HG02610 (cell line): ENCODE measurements at regions not wholly inside any gene's neighbourhood (a gene's known extent, or its start where the extent isn't known, plus 50 kb on each side); places are given as distances from the start of the nearest gene placed in this dataset.
"Not testable (repeated sequence)": the region's sequence is repeated elsewhere in the genome, so short reads cannot be mapped to it uniquely, and the experiment has no call there.

Experiments
- ATAC-seq: cut with Tn5 transposase; IDR thresholded peaks from one replicate; pipeline ENCODE4 v1.9.1; 2021; ENCODE audit warnings: mild to moderate bottlenecking, moderate library complexity; ENCODE audit not compliant: unreplicated experiment

DNA sequence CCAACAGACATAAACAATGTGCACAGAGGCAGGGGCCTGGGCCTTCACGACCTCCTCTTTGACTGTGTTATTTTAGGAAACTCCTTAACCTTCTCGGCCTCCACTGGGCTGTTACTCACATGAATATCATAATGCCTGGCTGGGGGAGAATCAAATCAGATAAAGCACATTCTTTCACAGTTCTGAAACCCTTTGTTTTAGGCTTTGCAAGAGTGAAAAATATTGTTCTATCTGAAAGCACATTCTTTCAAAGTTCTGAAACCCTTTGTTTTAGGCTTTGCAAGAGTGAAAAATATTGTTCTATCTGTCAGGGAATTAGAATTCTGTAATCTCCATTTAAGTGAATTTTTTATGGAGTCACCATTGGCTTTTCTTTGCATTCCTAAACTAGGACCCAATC lies 50.7 kb upstream of the SYNDIG1 start:
- no peak for ATAC-seq

DNA sequence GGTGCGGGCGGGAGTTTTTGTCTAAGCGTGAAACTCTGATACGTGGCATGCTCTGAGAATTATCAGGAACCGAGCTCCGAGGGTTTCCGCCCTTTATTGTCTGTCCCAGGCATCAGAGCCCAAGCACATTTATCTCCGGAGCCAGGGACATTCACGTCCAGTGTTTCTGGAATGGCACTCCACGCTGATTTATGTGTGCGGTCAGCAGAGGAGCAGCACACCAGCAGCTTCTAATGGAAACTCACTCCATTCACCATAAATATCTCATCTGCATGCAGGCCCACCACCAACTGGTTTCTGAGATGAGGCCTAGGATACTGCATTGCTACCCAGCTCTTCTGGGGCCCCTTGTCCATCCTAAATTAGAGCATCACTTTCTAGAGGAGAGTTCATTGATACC lies 51.9 kb upstream of the SYNDIG1 start:
- ATAC-seq, result no peak

DNA sequence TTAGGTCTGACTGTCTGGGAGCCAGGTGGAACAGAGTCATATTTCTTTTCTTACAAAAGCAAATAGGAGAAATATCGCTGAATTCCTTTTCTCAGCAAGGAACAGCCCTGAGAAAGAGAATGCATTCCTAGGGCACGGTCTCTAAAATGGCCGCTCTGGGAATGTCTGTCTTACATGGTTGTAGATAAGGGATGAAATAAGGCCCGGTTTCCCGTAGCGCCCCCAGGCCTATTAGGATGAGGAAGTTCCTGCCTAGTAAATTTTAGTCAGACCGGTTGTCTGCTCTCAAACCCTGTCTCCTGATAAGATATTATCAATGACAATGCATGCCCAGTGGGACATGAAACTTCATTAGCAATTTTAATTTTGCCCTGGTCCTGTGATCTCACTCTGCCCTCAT lies 54.0 kb upstream of the SYNDIG1 start:
- not testable (repeated sequence) for ATAC-seq

DNA sequence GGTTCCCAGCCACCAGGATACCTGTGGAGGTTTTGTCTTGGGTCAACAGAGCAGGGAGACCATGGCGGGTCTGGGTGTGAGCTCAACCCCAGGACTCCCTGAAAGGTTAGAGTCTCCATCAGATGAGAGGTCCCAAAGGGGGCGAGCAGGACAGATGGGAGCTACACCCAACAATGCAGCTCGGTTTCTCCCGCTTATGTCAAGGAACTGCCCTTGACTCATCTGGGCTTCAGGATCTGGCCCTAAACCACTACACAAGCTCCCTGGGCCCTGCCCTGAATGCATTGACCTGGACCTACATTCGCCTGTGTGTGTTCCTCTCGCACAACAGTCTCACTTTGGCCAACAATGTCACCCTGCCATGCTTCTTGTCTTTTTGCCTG lies 57.6 kb upstream of the SYNDIG1 start:
- ATAC-seq, result no peak

DNA sequence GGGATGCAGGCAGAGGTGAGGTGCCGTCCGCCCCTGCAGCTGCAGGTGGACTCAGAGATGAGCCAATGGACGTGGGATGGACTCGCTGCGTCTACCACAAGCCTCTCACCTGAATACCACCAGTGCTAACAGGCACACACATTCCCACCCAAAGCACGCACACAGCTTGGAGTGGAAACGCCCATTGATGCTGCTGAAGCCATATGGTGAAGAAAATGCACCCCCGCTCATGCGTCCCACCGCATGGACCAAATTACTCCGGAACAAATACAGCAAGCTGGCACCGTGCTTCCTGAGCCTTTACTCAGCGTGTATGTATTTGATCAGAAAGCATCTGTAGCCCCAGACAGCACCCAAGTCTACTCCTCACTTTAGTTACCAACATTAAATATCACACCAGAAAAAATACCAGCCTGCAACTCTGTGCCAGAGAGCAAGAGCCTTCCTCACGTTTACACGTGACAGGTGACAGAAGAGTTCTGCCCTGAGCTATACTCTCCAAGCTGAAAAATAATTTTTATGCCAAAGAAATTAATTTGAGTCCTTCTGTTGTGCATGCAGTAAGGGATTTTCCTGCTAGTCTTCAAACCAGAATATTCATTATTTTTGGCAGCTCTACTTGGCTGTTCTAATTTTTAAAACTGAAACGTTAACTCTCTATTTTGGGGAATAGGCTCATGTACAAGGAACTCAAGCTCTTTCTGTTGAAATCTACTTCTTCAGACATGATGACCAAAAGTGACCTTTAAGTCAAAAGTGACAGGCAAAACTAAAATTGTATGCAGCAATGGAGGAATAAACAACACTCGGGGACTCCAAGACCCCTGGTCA lies 58.2 kb upstream of the SYNDIG1 start:
- ATAC-seq, result no peak

DNA sequence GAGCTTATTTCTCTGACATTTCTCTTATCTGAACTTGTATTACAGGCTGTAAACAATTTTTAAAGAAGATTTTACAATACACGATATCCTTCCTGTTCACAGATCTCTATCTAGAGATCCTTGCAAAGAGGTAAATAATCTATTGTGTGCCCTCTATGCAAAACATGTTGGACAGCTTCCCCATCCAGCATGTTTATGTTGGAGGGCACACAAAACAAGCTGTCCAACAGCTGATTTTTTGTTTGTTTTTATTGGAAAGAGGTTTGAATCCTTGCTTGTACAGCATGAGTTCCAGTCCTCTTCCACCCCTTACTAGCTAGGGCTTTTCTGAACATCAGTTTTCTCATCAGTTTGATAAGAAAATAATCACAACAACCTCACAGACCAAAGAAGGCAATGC lies 62.3 kb upstream of the SYNDIG1 start:
- ATAC-seq, result no peak

DNA sequence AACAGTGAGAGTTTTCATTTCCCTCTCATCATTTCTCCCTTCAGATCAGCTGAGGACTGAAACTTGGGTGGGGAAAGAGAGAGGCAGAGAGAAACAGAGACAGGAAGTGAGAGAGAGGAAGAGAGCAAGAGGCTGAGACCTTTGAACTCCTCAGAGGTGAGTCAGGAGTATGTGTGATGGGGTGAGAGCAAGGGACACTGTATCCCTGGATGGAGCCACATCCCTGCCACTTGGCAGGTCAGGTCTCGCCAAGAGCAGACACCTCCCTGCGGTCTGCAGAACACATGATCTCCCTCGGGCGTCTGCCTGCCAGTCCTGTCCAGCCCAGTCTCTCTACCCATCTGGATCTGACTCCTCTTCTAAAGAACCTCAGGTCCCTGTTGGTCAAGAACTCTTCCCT lies 62.7 kb upstream of the SYNDIG1 start:
- ATAC-seq, result no peak

DNA sequence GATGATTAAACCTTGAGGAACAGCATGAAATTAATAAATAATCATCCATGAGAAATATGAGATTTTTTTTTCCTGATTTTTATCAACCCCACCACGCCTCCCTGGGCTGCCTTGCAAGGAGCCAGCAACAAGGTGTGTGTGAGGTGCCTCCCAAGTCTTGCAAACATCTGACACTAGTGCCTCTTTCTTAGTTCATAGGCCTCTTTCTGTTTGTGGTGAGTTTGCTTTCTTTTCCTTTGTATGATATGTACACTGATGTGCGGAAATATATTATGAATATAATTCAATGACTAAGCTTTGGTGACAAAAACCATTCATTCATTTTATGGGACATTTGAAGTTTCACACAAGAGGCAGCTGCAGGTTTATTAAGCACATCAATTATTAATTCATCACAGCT lies 63.2 kb upstream of the SYNDIG1 start:
- ATAC-seq, result no peak

DNA sequence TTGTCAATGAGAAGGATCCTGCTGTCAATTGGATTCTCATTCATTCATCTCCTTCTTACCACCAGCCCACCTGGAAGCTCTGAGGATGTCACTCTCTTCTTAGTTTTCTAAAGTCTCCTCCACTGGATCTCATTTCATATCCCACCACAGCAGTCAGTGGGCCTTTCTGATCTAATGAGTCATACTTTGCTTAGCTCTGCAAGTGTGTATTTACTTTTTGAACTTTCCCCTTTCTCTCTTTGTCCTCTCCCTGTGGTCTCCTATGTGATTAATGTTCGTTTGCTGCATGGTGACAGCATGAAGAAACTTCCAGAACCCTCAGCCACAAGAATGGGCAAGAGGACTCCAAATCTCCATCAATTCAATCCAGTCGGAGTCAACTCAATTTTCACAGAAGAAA lies 63.6 kb upstream of the SYNDIG1 start:
- no peak for ATAC-seq

DNA sequence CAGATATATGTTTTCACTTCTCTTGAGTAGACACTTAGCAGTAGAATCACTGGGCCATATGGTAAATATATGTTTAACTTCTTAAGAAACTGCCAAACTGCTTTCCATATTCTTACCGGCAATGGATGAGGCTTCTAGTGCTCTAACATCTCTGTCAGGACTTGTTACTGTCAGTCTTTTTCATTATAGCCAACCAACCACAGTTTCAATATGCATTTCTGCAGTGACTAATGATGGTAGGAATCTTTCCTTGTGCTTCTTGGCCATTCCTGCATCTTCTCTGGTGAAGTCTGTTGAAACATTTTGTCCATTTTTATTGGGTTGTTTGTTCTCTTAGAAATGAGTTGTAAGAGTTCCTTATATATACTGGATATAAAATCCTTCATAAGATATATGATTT lies 66.0 kb upstream of the SYNDIG1 start:
- no peak for ATAC-seq

DNA sequence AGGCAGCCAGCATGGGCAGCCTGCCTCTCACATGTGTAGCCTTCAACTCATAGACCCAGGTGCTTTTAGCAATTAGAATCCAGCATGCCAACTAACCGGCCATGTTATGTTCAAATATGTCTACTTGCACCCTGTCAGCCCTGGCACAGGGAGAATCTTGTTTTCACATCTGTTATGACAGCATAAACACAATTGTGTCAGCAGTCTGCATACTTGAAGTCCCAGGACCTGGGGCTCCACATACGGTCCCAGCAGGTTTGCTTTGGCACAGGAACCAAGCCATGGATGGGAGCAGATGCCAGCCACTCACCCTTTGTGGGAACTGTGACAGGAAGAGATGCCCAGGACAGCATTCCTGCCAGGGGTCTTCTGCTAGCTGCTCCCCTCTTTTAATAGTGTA lies 67.2 kb upstream of the SYNDIG1 start:
- no peak for ATAC-seq

DNA sequence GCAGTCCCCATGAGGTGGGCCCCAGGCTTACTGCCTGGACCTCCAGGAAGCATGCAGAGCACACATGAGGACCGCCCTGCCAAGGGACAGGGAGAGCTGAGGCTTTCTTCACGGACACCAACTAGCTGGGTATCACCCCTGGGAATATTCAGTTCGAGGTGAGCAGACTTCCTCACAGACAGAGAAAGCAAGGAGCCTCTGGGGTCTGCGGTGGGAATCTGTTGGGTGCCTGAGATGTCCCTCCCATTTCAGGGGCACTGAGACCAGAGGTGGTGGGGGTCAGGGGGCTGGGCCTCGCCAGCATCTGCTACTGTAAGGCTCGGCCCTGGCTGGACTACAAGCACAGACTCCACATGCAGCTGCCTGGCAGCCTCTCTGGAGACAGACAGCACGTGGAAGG lies 74.3 kb upstream of the SYNDIG1 start:
- ATAC-seq, result no peak

DNA sequence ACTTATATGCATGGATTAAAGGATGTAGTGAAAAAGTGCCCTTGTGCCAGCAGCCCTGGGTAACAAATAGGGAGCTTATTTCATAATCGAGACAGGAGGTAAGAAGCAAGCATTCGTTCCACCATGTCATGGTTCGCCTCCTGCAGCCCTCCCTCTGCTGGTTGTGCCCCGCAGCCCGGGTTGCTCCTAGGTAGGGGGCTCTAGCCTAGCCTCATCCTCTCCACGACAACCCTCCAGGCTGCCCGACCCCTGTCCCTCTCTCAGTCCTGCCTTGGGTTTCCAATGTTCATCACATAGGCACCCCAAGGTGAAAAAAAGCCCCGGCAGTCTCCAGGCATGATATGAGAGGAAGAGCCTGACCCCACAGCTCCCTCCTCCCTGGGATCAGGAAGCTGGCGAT lies 75.5 kb upstream of the SYNDIG1 start:
- ATAC-seq, result no peak

DNA sequence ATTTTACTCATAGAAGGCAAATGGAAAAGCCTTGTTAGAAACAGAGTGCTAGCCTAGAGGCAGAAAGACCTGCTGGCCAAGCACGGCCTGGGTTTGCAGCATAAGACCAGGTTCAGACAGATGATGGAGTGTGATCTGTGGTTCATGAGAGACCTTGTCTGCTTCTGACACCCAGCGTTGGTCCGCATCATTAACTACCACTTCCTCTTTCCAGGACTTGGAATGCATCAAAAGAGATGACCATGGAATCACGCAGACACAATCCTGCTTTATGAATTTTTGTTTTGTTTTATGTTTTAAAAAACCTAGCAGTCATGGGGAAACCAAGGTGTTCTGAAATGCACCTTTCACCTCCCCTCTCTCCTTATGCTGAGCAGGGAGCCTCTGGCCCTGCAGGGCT lies 76.8 kb upstream of the SYNDIG1 start:
- no peak for ATAC-seq

DNA sequence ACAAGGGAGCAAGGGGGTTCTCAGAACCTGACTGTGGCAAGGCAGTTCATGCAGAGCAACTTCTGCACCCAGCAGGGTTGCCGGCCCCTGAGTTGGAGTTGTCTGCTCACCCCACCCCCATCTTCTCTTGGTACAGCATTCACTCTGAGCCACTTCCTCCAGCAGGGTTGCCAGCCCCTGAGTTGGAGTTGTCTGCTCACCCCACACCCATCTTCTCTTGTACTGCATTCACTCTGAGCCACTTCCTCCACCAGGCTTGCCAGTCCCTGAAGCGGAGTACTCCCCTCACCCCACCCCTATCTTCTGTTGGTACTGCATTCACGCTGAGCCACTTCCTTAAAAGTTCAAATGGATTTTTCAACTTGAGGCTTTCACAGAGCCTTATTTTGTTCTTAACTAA lies 79.7 kb upstream of the SYNDIG1 start:
- ATAC-seq, result no peak

DNA sequence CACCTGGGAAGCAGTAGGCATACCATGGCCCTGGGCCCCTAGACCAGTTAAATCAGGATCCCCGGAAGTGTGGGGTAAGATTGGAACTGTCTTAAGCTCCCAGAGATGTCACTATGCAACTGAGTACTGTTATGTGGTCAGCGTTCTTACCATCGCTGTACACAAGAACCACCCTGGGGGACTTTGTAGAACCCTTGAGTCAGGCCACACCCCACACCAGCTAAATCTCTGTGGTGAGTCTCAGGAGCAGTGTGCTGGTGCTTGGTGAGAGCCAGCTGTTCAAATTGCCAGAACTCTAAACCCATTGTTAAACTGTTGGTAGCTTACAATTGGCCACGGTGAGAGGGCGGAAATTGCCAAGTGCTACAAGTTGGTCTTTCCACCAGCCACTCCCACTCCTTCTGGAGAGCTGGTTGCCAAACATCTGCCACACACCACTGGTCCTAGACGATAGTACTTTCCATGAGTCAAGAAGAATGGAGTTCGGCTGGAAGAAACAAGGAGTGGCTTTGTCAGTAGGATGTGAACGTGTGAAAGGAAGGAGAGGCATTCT lies 80.5 kb upstream of the SYNDIG1 start:
- no peak for ATAC-seq

DNA sequence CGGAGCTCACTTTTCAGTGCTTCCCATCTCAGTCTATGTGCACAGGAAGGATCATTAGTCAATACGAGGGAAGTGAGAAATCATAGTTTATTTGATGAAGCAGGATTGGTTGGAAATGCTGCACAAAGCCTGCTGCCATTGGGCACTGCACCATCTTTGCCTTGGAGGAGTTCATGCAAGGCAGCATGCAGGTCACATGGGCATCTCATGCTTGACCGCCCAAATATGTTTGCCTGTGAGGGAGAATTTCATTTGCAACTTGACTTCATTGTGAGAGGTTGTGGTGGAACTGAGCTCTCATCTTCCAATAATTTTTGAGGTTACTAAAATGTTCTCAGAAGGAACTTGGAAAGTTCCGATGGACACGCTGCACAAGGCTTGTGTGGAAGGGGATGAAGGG lies 83.9 kb upstream of the SYNDIG1 start:
- no peak for ATAC-seq

DNA sequence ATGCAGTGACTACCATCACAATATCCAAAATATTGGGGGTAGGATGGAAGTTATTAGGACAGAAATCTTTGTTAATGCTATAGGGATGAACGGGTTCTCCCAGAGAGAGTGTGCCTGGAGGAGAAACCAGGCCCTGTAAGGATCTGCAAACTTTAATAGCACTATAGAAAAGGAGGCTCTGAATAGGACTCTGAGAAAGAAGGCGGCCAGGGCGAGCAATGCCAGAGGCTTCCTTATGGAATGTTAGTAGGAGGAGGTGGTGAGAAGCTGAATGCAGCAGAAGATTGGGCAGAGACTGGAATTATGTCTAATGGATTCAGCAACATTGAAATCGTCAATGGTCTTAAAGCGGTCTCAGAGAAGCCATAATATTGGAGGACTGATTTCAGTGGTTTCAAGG lies 84.6 kb upstream of the SYNDIG1 start:
- ATAC-seq, result no peak

DNA sequence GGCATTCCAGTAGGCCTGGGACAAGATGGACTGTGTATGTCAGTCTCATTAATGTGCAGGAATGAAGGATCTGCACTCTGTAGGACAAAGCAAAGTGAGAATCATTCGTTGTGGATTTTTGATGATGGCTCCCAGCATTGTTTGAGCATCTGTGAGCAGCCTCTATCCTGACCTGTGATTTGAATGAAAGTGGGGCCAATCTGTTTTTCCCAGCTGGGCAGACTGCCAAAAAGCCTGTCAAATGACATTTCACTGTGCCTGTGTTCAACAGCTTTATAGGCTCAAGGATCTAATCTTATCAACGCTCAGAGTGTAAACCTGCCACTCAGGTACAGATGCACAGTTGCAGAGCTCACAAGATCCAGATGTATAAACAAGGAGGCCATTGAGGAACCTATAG lies 86.7 kb upstream of the SYNDIG1 start:
- ATAC-seq, result no peak

DNA sequence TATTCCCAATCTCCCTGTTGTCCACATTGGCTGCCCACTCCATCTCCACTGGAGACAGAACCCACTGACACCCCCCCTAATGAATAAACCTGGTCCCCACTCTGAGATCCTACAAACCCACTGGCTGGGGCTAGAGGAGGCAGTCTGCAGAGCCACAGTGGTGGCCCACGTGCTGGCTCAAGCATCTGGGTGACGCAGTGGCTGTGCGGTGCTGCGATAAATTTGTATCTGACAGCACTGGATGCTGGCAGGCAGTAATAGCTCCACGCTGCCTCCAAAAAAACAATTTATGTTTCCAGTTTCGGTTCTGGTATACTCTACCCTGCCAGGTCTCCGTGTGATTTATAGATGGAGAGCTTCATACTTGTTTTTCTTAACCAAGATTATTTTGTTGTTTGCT lies 87.1 kb upstream of the SYNDIG1 start:
- no peak for ATAC-seq

DNA sequence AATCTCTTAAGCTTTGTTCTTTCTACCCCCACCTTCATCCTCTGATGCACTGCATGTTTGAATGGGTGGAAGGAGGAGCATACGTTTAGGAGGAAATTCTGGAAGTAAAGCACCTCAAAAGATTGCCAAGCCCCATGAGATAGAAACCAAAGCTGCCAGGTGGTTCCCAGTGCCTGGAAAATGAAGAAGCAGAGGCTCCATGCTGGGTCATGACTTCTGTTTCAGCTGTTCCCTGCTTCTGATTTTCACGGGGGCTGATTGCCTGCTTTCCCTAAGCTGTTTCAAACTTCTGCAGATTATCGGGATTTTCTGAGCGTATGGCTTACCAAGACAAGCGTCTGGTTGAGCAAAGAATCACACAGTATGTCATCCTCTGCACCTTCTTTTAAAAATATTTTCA lies 87.5 kb upstream of the SYNDIG1 start:
- no peak for ATAC-seq

DNA sequence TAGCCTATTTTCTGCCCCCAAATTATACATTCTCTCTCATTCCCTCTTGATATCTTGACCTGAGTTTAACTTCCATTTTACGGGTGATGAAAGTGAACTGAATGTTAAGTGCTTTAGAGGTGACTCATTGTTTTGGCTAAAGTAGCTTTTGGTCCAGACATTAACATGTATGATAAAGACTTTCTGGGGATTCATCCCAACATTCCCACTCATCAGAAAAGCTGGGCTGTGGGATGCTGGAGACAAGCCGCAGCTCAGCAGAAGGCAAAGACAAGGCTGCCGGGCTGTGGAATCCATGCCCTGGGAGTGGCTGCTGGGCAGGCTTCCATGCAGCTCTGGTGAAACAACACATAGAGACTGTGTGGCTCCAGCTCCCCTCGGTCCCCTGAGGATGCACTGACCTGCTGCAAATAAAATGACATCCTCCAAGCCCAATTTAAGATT lies 89.9 kb upstream of the SYNDIG1 start:
- no peak for ATAC-seq
